Tibial artery (tissue), 4 donors: ENCODE measurements at regions not wholly inside any gene's neighbourhood (a gene's known extent, or its start where the extent isn't known, plus 50 kb on each side); places are given as distances from the start of the nearest gene placed in this dataset.

Experiments used
- DNase-seq, 2 donors: peaks; one replicate each; pipeline ENCODE4 v3.0.0-alpha.2; 2019
- H3K27ac ChIP-seq, 2 donors: fragments of 200-600 bp; sonication (generic) in 1 of 2; 1 replicate in 1 of 2; 2 replicates in 1 of 2; pipeline ENCODE4 v1.5.1; 2018 to 2019; ENCODE audit warnings: mild to moderate bottlenecking in 1 of 2
- H3K27me3 ChIP-seq, 2 donors: fragments of 200-600 bp; sonication (generic) in 1 of 2; one replicate each; pipeline versions ENCODE4 v1.5.1 to v1.6.0; 2016 to 2019
- H3K36me3 ChIP-seq, 3 donors: fragments of 200-600 bp; sonication (generic) in 2 of 3; one replicate each; pipeline ENCODE4 v1.5.1; 2016 to 2019; ENCODE audit warnings: mild to moderate bottlenecking in 2 of 3
- H3K4me1 ChIP-seq, 4 donors: fragments of 200-600 bp; sonication (generic) in 2 of 4; 1 replicate in 3 of 4; 2 replicates in 1 of 4; pipeline ENCODE4 v1.5.1; 2016 to 2019
- H3K4me3 ChIP-seq, 2 donors: fragments of 200-600 bp; sonication (generic) in 1 of 2; 1 replicate in 1 of 2; 2 replicates in 1 of 2; pipeline ENCODE4 v1.5.1; 2018 to 2019; ENCODE audit warnings: mild to moderate bottlenecking in 2 of 2
- H3K9me3 ChIP-seq, 3 donors: fragments of 200-600 bp; sonication (generic) in 1 of 3; one replicate each; pipeline ENCODE4 v1.5.1; 2016 to 2019
- CTCF ChIP-seq, 2 experiments: fragments of 200-600 bp in 1 of 2; fragments of 450-650 bp in 1 of 2; IDR thresholded peaks; one replicate each; pipeline ENCODE4 v1.5.1; 2017 to 2019; ENCODE audit warnings: antibody characterized with exemption in 2 of 2, mild to moderate bottlenecking in 1 of 2, moderate library complexity in 1 of 2
- intact Hi-C: fragments of 100-400 bp; cut with DNase I; formaldehyde crosslinking; loops from one replicate; pipeline ENCODE4 v1.15.0; 2023; ENCODE audit warnings: low total_unique reads

GRCh38 chr1:177858332-177858821 is 111.5 kb downstream of the SEC16B start:
- Histone ChIP-seq H3K27me3 (no peaks in the 10 kb centered on the region), H3K4me3 (no peak overlapping the region), H3K27ac (no peak overlapping the region), H3K36me3 (no peaks in the 10 kb centered on the region), H3K9me3 (no peaks in the 10 kb centered on the region), H3K4me1 (no peaks in the 10 kb centered on the region)
- intact Hi-C loops: no loop called here
- no peak for TF ChIP-seq CTCF (IDR thresholded peaks at IDR 0.05)
- DNase-seq: no peak

GRCh38 chr1:177857285-177857684 is 112.6 kb downstream of the SEC16B start:
- H3K4me1 ChIP-seq: no peaks in the 10 kb centered on the region
- no peak for TF ChIP-seq CTCF (IDR thresholded peaks at IDR 0.05)
- H3K9me3 ChIP-seq: no peaks in the 10 kb centered on the region
- no peak overlapping the region for H3K4me3 ChIP-seq
- no peak for DNase-seq
- intact Hi-C loops: no loop called here
- H3K27ac ChIP-seq: no peak overlapping the region
- no peaks in the 10 kb centered on the region for H3K27me3 ChIP-seq
- no peaks in the 10 kb centered on the region for H3K36me3 ChIP-seq

GRCh38 chr1:177854951-177855350 is 114.9 kb downstream of the SEC16B start:
- Histone ChIP-seq H3K9me3 (no peaks in the 10 kb centered on the region), H3K4me1 (no peaks in the 10 kb centered on the region), H3K27ac (no peak overlapping the region), H3K27me3 (no peaks in the 10 kb centered on the region), H3K36me3 (no peaks in the 10 kb centered on the region), H3K4me3 (no peak overlapping the region)
- no peak for DNase-seq
- TF ChIP-seq CTCF (IDR thresholded peaks at IDR 0.05): no peak
- intact Hi-C loops: no loop called here

DNA sequence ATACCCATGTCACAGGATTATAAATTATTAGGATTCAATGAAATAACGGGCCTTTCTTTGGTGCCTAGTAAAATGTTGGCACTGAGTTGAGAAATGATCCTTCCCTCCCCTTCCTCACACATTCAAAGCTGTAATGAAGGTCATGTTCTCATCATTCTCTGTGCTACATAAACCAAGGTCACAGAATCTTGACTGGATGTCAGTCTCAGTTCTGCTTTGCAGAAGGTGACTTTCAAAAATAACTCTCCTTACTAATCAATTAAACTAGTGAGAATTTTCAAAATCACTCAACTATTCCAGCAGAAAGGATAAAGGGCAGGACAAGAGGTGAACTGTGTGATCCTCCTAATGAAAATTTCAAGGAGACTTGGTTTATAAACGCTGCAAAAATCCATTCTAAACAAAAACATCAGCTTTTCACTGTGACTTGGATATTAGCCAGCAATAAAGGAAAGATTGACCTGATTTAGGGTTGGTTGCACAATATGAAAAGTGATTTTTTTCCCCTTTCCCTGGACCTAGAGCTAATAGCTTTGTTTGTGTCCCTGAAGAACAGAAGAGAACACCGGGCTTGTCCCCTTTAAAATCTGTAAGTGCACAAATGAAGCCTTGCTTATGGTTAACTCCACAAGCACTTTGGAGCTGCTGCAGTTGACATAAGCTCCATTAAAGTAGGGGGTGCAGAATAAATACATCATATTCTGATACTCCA is 120.1 kb downstream of the SEC16B start:
- Histone ChIP-seq H3K4me1 (no peaks in the 10 kb centered on the region), H3K27me3 (no peaks in the 10 kb centered on the region), H3K27ac (no peak overlapping the region), H3K9me3 (no peaks in the 10 kb centered on the region), H3K4me3 (no peak overlapping the region), H3K36me3 (no peaks in the 10 kb centered on the region)
- intact Hi-C loops: no loop called here
- no peak for TF ChIP-seq CTCF (IDR thresholded peaks at IDR 0.05)
- no peak for DNase-seq

- no peak overlapping the region for H3K27ac ChIP-seq
- no peak overlapping the region for H3K4me3 ChIP-seq
- no peaks in the 10 kb centered on the region for H3K36me3 ChIP-seq
- TF ChIP-seq CTCF (IDR thresholded peaks at IDR 0.05): no peak
- no peaks in the 10 kb centered on the region for H3K9me3 ChIP-seq
- no peaks in the 10 kb centered on the region for H3K4me1 ChIP-seq
- DNase-seq: no peak
- H3K27me3 ChIP-seq: no peaks in the 10 kb centered on the region
- intact Hi-C loops: no loop called here
Measured at GRCh38 chr1:177849130-177849529, 120.7 kb downstream of the SEC16B start.
